HG02642 (cell line): ENCODE measurements at regions not wholly inside any gene's neighbourhood (a gene's known extent, or its start where the extent isn't known, plus 50 kb on each side); places are given as distances from the start of the nearest gene placed in this dataset.

Experiments used
- ATAC-seq: cut with Tn5 transposase; IDR thresholded peaks from one replicate; pipeline ENCODE4 v1.9.1; 2021; ENCODE audit warnings: mild to moderate bottlenecking; ENCODE audit not compliant: unreplicated experiment, poor library complexity

- ATAC-seq, result no peak
These were observed 1036.6 kb downstream of the TRHDE start for GRCh38 chr12:73308747-73309146.

GRCh38 chr12:73321319-73321718 lies 1049.1 kb downstream of the TRHDE start:
- ATAC-seq, result no peak

- ATAC-seq, result no peak
These were observed 1049.6 kb downstream of the TRHDE start for GRCh38 chr12:73321776-73322175.

DNA sequence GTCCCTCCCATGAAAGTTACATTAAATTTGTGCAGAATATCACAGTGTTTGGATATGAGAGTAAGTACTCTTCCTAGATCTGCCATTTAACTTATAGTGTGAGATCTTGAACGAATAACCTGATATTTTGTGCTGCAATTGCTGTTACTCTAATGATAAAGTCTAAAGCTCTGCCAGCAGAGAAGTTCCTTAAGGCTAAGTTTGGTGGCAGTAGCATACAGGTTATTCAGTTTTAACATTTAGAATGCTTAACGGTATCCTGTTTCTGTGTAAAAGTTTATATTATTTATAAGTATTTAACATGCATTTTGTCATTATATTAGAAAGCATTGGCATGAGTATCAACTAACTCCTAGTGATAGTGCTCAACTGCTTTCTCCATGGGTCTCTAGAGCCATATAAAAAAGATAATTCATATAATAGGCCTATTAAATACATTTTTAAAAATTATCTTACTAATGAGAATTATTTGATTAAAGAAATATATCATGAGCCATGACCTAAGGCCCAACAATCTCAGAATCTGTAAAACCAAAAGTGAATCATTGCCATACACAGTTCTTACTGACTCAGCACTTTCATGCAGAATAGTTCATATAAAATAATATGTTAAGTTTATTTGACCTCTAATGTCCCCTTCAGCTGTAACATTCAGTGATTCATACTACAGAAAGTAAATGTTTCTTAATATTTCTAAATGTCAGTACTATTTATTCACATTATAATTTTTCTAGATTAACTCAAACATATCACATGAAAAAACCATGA lies 1058.6 kb downstream of the TRHDE start:
- no peak for ATAC-seq

DNA sequence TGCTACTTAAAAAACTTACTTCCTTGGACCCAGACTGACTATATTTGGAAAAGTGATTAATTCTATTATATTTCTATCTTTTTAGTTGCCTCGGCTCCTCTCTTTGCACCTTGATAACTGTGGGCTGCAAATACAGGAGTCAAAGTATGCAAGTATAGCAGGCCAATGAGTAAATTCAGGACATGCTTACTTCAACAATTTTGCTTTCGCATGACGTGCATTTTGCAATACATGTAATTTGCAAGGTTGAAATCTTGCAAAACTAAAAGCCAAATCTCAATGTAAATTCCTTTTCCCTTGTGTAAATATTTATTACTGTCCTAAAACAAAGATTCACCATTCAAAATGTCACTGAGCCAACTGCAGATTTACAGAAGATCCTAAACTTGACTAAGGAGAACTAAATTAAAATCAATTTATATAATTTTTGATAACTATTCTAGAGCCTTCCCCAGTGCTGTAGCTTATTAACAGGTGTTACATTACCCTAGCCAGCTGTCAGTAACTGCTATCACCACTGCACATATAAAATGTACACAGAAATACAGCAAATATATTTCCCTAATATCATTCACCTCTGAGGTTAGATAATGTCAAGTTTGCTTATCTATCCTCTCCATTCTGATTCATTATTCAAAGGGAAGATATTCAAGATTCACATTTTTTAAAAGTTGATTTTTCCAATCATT lies 1069.5 kb downstream of the TRHDE start:
- no peak for ATAC-seq

DNA sequence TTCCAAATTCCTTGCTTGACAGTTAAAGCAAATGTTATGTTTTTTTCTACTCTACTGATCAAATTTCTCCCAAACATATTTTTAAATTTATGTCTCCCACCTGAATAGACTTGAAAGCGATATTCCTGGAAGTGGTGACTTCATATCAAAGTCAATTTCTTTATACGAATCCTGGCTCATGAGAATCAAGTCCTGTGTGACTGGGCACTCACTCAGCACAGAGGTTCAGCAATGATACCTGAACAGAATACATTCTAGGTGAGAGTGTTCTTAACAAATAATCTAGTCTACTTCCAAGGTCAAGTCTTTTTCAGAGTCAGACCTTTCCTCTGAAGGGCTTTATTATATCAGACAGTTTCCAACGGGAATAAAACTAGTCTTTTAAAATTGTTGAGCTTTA lies 1070.6 kb downstream of the TRHDE start:
- no peak for ATAC-seq

DNA sequence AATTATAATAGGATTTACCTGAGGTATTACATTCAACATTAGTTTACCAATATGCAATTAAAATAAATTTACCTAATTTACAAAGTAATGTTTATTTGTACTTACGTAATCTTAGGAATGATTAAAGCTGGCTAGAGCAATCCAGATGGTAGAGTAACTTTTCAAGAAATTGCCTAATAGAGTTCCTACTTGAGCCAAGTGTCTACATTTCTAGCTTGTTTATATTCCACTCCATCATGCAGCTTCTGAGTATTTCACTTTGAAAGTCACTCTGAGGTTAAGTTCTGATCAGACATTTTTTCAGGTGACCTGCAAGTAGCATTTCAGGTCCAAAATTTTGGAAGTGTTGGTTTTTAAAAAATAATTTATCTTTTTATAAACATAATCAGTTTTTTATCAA lies 1080.7 kb downstream of the TRHDE start:
- ATAC-seq, result no peak

DNA sequence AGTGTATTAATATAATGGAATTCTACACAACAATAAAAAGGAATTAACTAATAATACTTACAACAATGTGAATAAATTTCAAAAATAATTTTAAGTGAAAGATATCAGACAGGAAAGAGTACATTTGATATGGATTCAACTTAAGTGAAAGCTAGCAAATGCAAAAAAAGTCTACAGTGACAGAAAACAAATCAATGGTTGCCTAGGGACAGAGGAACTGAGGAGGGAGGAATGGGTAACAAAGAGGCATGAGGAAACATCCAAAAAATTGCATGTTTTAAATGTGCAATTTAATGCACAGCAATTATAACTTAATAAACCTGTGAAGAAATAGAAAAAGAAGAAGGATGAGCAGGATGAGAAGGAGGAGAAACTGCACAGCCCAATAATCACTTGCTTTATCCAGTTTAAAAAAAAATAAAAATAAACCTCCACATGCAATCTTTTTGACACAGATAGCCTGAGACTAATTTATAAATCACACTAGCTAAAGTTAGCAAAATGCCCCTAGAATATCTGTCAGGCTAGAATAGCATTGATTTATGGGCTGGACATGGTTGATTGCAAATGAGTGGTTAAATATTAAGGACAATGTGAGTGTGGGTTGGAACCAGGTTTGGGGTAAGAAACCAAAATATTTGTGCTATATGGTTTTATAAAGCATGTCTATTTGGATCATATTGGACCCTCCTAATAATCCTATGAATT lies 1089.1 kb downstream of the TRHDE start:
- no peak for ATAC-seq

GRCh38 chr12:73361864-73362230 lies 1089.7 kb downstream of the TRHDE start:
- no peak for ATAC-seq

DNA sequence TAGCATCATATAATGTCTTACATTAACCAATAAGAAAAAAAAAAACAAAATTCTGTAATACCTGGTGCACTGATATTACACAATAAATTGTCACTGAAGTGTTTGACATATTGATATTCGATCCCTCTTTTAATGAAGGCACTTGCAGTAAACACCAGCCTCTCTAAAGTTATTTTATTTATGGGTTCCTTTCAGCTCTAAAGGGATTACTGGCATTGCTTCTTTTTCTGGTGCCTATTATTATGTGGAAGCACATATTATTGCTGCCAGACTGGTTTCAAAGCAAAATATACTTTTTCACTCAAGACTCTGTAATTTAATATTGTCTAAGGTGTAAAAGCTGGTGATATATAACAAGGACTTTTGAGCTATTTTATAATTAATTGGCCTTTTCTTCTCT lies 1090.5 kb downstream of the TRHDE start:
- no peak for ATAC-seq

- ATAC-seq, result no peak
These were observed 1100.7 kb downstream of the TRHDE start for GRCh38 chr12:73372856-73373255.

DNA sequence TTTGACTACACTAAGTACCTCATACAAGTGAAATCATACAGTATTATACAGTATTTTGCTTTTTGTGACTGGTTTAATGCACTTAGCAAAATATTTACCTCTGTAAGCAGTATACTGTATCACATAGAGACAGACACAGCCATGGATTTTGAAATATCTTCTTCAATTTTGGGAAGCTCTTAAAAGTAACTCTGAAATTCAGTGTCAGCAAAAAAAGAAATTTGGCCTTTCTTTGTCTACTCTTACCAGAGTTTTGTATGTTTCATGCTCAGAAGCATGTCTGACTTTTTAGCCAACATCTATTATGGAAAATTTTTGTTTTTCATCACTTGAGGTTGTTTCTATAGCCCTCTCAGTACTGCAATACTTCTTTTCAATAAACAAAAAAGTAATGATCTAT lies 1102.2 kb downstream of the TRHDE start:
- ATAC-seq, result no peak

DNA sequence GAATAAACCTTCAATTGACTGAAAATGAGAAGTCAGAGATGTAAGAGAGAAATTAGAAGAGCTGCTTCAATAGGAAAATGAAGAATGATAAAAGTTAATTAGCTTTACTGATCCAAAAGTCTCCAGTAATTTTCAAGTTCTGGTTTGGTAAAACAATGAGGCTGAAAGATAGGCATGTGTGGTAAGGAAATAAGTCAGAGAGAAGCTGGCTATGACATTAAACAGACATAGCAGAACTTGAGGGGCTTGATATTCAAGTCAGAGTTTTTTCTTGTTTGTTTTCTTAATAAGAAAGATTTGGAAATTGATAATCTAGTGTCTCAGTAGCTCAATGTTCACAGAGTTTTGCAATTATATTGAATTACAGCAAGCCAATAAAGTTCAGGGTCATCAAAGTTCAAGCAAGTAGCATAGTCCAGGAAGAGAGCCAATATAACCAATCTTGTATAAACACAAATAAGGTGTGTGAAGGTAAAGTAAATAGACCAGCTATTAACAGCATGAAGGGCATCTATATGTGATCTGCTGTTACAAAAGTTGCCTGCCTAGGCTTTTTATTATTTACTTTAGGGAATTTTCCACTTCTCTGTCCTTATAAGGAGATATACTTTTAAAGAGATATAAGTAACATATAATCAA lies 1111.5 kb downstream of the TRHDE start:
- ATAC-seq, result no peak

- no peak for ATAC-seq
These were observed 1112.4 kb downstream of the TRHDE start for GRCh38 chr12:73384592-73384991.

- ATAC-seq, result no peak
These were observed 1118.1 kb downstream of the TRHDE start for GRCh38 chr12:73390261-73390660.

DNA sequence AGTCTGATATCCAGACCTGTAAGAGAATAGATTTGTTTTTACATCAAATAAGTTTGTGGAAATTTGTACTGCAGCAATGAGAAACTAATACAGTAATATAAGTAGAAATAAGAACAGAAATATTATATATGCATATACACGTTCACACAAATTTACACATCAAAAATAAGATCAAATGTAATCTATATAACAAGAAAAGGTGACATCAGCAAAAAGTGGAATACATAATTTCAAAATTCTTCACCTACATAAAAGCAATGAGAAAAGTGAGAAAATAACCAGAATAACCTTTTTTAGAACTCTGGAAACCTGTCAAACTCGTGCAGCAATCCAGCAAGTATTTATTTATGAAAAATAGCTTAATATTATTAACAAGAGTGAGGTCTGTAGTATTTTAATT lies 1124.6 kb upstream of the ATXN7L3B start:
- ATAC-seq, result no peak

- no peak for ATAC-seq
These were observed 1123.7 kb upstream of the ATXN7L3B start for GRCh38 chr12:73413974-73414373.

GRCh38 chr12:73414926-73415325 lies 1122.7 kb upstream of the ATXN7L3B start:
- ATAC-seq, result no peak

- ATAC-seq, result no peak
These were observed 1119.1 kb upstream of the ATXN7L3B start for GRCh38 chr12:73418541-73418940.

DNA sequence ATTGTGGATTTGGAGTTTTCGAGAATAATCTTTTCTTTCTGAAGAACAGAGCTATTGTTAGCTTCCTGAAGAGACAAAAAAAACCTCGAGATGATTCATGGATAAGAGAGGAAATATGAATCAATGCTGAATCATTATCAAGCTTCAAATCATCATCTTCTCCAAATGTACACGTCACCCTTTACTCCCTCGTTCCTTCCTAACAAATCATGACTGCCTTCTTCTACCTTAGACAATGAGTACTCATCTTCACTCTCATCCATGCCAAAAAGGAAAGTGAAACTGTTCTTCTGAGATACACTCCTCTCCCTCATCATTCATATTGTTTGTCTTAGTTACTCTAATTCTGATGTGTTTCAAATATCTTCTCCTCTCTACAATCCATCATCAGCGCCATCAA lies 1115.8 kb upstream of the ATXN7L3B start:
- no peak for ATAC-seq

DNA sequence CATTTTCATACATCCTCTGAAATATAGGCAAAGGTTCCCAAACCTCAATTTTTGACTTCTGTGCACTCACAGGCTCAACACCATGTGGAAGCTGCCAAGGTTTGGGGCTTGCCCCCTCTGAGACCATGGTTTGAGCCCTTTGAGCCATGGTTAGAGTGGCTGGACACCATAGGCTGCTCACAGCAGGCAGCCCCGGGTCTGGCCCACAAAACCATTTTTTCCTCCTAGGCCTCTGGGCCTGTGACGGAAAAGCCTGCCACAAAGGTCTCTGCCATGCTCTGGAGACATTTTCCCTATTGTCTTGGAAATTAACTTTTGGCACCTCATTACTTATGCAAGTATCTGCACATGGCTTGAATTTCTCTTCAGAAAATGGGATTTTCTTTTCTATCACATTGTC lies 1113.2 kb upstream of the ATXN7L3B start:
- ATAC-seq, result no peak
